ENCODE measurements at regions not wholly inside any gene's neighbourhood (a gene's known extent, or its start where the extent isn't known, plus 50 kb on each side); places are given as distances from the start of the nearest gene placed in this dataset.
"Not testable (repeated sequence)": the region's sequence is repeated elsewhere in the genome, so short reads cannot be mapped to it uniquely, and the experiment has no call there.

- not testable (repeated sequence) for TF ChIP-seq CTCF, POLR2A (IDR thresholded peaks at IDR 0.05)
Measured at GRCh38 chrX:52298968-52299367, 69.9 kb upstream of the XAGE2 start.

Data from adrenal gland (tissue), 5 donors.